Heart left ventricle (tissue), 13 donors: ENCODE measurements at regions not wholly inside any gene's neighbourhood (a gene's known extent, or its start where the extent isn't known, plus 50 kb on each side); places are given as distances from the start of the nearest gene placed in this dataset.

Source experiments
- POLR2A ChIP-seq, 2 donors: fragments of 450-650 bp; IDR thresholded peaks; one replicate each; pipeline ENCODE4 v1.6.1; 2017; ENCODE audit warnings: antibody characterized with exemption in 2 of 2, mild to moderate bottlenecking in 2 of 2, moderate library complexity in 2 of 2
- TF ChIP-seq, protein P1 (sequence below), 12 donors: fragments of 200-600 bp; sonication (generic) in 4 of 12; IDR thresholded peaks; one replicate each; pipeline versions ENCODE4 v1.5.0 to v1.8.0; 2018 to 2022; ENCODE audit warnings: antibody characterized with exemption in 12 of 12, mild to moderate bottlenecking in 5 of 12
- donor health status: ischemic (EF 13 %, LVEDD 7.1; RV severe dilation, severe dysfunction).
- donor health status: DM: no; HTN: yes; CAD: no.
- donor health status: DM: no; HTN: no; CAD: no.
- donor health status: ischemic (EF 25% LVEDD 6.9; RV normal size, moderate dysfunction).
- donor health status: ischemic (EF 25% LVEDD 5.7; RV mildly dilated, moderate dysfunction).
- donor health status: ischemic (EF 35%, LVEDD 5.7; RV mildly dilated, moderate dysfunction).
- donor health status: nonischemic (EF 11% LVEDD 7.7; RV severe dilation, severe dysfunction).
- donor health status: DM: yes; HTN: yes; CAD: no.
- donor health status: PGD.
- donor health status: ischemic (EF 29% LVEDD 5.4; RV normal size, mild dysfunction).
- donor health status: nonischemic (EF 23%, LVEDD 6.1; RV moderate dilation, normal function).

DNA sequence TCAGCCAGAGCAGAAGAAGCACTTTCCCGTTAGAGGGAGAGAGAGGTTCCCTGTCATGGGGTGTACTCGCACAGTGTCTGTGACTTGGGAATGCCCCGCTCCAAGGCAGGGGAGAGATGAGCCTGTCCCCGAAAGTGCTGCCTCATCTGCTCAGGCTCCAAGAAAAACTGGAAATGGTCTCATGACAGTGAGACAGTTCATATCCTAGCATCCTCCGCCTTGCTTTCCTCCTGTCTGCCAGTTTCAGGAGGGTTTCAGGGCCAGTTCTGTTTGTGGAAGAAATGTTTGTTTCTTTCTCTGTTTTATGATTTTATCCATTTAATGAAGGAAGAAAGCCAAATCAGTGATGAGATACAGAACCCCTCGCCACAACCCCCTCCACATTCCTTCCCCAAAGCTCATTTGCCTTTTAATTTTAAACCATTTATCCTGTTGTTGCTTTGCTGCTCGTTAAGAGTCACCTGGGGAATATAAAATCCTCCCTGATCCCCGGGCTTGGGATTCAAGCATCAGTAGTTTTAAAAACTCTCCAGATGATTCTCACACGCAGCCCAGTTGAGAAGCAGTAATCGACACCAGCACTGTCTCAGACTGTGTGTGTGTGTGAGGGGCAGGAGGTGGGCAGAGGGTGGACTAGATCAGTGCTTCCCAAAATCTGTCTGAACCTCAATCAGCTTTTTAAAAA lies 144.6 kb upstream of the UBL3 start:
- TF ChIP-seq, protein P1, sequence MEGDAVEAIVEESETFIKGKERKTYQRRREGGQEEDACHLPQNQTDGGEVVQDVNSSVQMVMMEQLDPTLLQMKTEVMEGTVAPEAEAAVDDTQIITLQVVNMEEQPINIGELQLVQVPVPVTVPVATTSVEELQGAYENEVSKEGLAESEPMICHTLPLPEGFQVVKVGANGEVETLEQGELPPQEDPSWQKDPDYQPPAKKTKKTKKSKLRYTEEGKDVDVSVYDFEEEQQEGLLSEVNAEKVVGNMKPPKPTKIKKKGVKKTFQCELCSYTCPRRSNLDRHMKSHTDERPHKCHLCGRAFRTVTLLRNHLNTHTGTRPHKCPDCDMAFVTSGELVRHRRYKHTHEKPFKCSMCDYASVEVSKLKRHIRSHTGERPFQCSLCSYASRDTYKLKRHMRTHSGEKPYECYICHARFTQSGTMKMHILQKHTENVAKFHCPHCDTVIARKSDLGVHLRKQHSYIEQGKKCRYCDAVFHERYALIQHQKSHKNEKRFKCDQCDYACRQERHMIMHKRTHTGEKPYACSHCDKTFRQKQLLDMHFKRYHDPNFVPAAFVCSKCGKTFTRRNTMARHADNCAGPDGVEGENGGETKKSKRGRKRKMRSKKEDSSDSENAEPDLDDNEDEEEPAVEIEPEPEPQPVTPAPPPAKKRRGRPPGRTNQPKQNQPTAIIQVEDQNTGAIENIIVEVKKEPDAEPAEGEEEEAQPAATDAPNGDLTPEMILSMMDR (IDR thresholded peaks at IDR 0.05) = no peak
- no peak for TF ChIP-seq POLR2A (IDR thresholded peaks at IDR 0.05)
